B cell (primary cell): ENCODE measurements at regions not wholly inside any gene's neighbourhood (a gene's known extent, or its start where the extent isn't known, plus 50 kb on each side); places are given as distances from the start of the nearest gene placed in this dataset.

ENCODE experiments used
- ATAC-seq: fragments of 200-7000 bp; cut with Tn5 transposase; one replicate; pipeline ENCODE4 v1.10.0; 2021; ENCODE audit warnings: low read depth, mild to moderate bottlenecking, moderate number of reproducible peaks, moderate library complexity
- CTCF ChIA-PET: fragments of 350-600 bp; sonication (Branson Sonifier 250); formaldehyde crosslinking; loops from one replicate; lab custom pipeline; 2021; ENCODE audit warnings: antibody characterized with exemption, inconsistent platforms; lab: Charles Lee
- POLR2A ChIA-PET: fragments of 350-600 bp; sonication (Branson Sonifier 250); formaldehyde crosslinking; loops from one replicate; lab custom pipeline; 2021; ENCODE audit warnings: antibody characterized with exemption; lab: Charles Lee
- DNase-seq: peaks from one replicate; pipeline ENCODE4 v3.0.0; 2013
- H2AFZ ChIP-seq: 2 replicates; pipeline ENCODE4 v1.6.1; 2012; ENCODE audit warnings: mild to moderate bottlenecking, low read depth, low read length; ENCODE audit not compliant: insufficient read depth, poor library complexity, severe bottlenecking
- H3K27ac ChIP-seq, 2 donors: 1 replicate in 1 of 2; 2 replicates in 1 of 2; pipeline ENCODE4 v1.5.1; 2012 to 2013; ENCODE audit warnings: low read length in 2 of 2, mild to moderate bottlenecking in 2 of 2, moderate library complexity in 1 of 2
- H3K27me3 ChIP-seq, 4 experiments: fragments of 200-600 bp in 1 of 4; sonication (generic) in 1 of 4; replicated peaks in 1 of 4; 1 replicate in 2 of 4; 2 replicates in 2 of 4; pipeline versions ENCODE4 v1.6.1 to v1.7.0; 2013 to 2016; ENCODE audit warnings: low read length in 3 of 4, mild to moderate bottlenecking in 2 of 4, mixed read lengths in 1 of 4, moderate library complexity in 1 of 4; ENCODE audit not compliant: insufficient read depth in 4 of 4, control insufficient read depth in 3 of 4; ENCODE audit errors: control extremely low read depth in 1 of 4
- H3K36me3 ChIP-seq, 2 experiments: replicated peaks in 1 of 2; 1 replicate in 1 of 2; 2 replicates in 1 of 2; pipeline versions ENCODE4 v1.6.1 to v1.7.1; 2013; ENCODE audit warnings: low read length in 1 of 2; ENCODE audit not compliant: insufficient read depth in 2 of 2, control insufficient read depth in 1 of 2; ENCODE audit errors: control extremely low read depth in 1 of 2, extremely low read depth in 1 of 2
- H3K4me1 ChIP-seq, 2 donors: fragments of 200-600 bp in 1 of 2; sonication (generic) in 1 of 2; 1 replicate in 1 of 2; 2 replicates in 1 of 2; pipeline versions ENCODE4 v1.5.1 to v1.6.1; 2013 to 2017; ENCODE audit warnings: low read length in 2 of 2; ENCODE audit not compliant: control insufficient read depth in 2 of 2, insufficient read depth in 2 of 2
- H3K4me2 ChIP-seq: replicated peaks from 2 replicates; pipeline ENCODE3; 2012; ENCODE audit warnings: mild to moderate bottlenecking, low read depth, low read length; ENCODE audit not compliant: poor library complexity, severe bottlenecking
- H3K4me3 ChIP-seq, 5 experiments: fragments of 200-600 bp in 1 of 5; sonication (generic) in 1 of 5; 1 replicate in 3 of 5; 2 replicates in 2 of 5; pipeline versions ENCODE4 v1.5.1 to v1.7.0; 2011 to 2016; ENCODE audit warnings: low read length in 4 of 5, mild to moderate bottlenecking in 4 of 5, low read depth in 2 of 5, control low read depth in 1 of 5, moderate library complexity in 1 of 5; ENCODE audit not compliant: insufficient read depth in 1 of 5; ENCODE audit errors: control extremely low read depth in 1 of 5, extremely low read depth in 1 of 5
- H3K79me2 ChIP-seq: fragments of 200-600 bp; sonication (generic); one replicate; pipeline ENCODE4 v1.6.0; 2016; ENCODE audit warnings: low read length; ENCODE audit not compliant: control insufficient read depth, insufficient read depth
- H3K9ac ChIP-seq: fragments of 200-600 bp; sonication (generic); 2 replicates; pipeline ENCODE4 v1.6.1; 2017; ENCODE audit warnings: mild to moderate bottlenecking, low read length, moderate library complexity
- H3K9me3 ChIP-seq, 3 donors: one replicate each; pipeline versions ENCODE4 v1.6.1 to v1.7.1; 2013; ENCODE audit warnings: low read length in 2 of 3; ENCODE audit not compliant: control insufficient read depth in 2 of 3, insufficient read depth in 1 of 3; ENCODE audit errors: control extremely low read depth in 1 of 3
- H4K20me1 ChIP-seq: 2 replicates; pipeline ENCODE4 v1.6.0; 2012; ENCODE audit warnings: mild to moderate bottlenecking, low read length; ENCODE audit not compliant: insufficient read depth, control insufficient read depth, poor library complexity, severe bottlenecking
- H3K27ac Mint-ChIP-seq: one replicate; pipeline ENCODE4 v1.8.0; 2021; ENCODE audit warnings: mixed read lengths
- H3K27me3 Mint-ChIP-seq: one replicate; pipeline ENCODE4 v1.8.0; 2021; ENCODE audit warnings: mixed read lengths
- H3K4me1 Mint-ChIP-seq: one replicate; pipeline ENCODE4 v1.8.0; 2021; ENCODE audit warnings: mixed read lengths
- H3K4me3 Mint-ChIP-seq: one replicate; pipeline ENCODE4 v1.8.0; 2021; ENCODE audit warnings: mixed read lengths
- H3K9me3 Mint-ChIP-seq: one replicate; pipeline ENCODE4 v1.8.0; 2022; ENCODE audit warnings: mixed read lengths; ENCODE audit not compliant: insufficient read depth
- EZH2 ChIP-seq: IDR thresholded peaks from 2 replicates; pipeline ENCODE4 v1.6.1; 2012; ENCODE audit warnings: borderline replicate concordance, low read depth, mild to moderate bottlenecking, moderate library complexity, low read length; ENCODE audit not compliant: insufficient read depth, poor library complexity, severe bottlenecking
- WGBS: methylation state at CpG from one replicate; pipeline ENCODE4 v1.1.5; 2013; ENCODE audit warnings: missing lambda C conversion rate; ENCODE audit not compliant: insufficient coverage; 5-methylcytosine and 5-hydroxymethylcytosine counted together
- intact Hi-C: fragments of 100-400 bp; cut with micrococcal nuclease; formaldehyde crosslinking; loops from one replicate; pipeline ENCODE4 v1.10.0; 2022
- TF ChIP-seq, protein P1 (sequence below): fragments of 200-600 bp; IDR thresholded peaks from one replicate; pipeline ENCODE4 v1.8.0; 2022; ENCODE audit warnings: antibody characterized with exemption, mild to moderate bottlenecking

GRCh38 chr1:229011022-229011421 is 259.9 kb upstream of the RAB4A start:
- no peaks in the 10 kb centered on the region for H3K9me3 ChIP-seq
- Mint-ChIP-seq H3K27ac (no peak overlapping the region), H3K27me3 (peaks cover 21% of the 10 kb centered on the region), H3K9me3 (no peaks in the 10 kb centered on the region), H3K4me1 (no peaks in the 10 kb centered on the region), H3K4me3 (no peak overlapping the region)
- H3K36me3 ChIP-seq = no peaks in the 10 kb centered on the region
- H3K9ac ChIP-seq = no peak overlapping the region
- H2AFZ ChIP-seq = no peak overlapping the region
- H3K4me2 ChIP-seq = no peak overlapping the region
- H4K20me1 ChIP-seq = no peaks in the 10 kb centered on the region
- ATAC-seq = no peak
- H3K4me3 ChIP-seq = no peak overlapping the region
- no peak for DNase-seq
- H3K27me3 ChIP-seq = no peaks in the 10 kb centered on the region
- WGBS = 100% methylated on average over 1 of the region's 2 CpGs
- POLR2A ChIA-PET = no interaction called here
- H3K79me2 ChIP-seq = no peaks in the 10 kb centered on the region
- intact Hi-C loops = no loop called here
- no peak overlapping the region for H3K27ac ChIP-seq
- H3K4me1 ChIP-seq = no peaks in the 10 kb centered on the region
- CTCF ChIA-PET = interaction anchor here (0.6 kb wide), 1 partner anchor 307 kb away, joined by 4 read pairs; no protein-coding TSS in a partner anchor
- TF ChIP-seq, protein P1, sequence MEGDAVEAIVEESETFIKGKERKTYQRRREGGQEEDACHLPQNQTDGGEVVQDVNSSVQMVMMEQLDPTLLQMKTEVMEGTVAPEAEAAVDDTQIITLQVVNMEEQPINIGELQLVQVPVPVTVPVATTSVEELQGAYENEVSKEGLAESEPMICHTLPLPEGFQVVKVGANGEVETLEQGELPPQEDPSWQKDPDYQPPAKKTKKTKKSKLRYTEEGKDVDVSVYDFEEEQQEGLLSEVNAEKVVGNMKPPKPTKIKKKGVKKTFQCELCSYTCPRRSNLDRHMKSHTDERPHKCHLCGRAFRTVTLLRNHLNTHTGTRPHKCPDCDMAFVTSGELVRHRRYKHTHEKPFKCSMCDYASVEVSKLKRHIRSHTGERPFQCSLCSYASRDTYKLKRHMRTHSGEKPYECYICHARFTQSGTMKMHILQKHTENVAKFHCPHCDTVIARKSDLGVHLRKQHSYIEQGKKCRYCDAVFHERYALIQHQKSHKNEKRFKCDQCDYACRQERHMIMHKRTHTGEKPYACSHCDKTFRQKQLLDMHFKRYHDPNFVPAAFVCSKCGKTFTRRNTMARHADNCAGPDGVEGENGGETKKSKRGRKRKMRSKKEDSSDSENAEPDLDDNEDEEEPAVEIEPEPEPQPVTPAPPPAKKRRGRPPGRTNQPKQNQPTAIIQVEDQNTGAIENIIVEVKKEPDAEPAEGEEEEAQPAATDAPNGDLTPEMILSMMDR = no peak
- no peak for TF ChIP-seq EZH2

DNA sequence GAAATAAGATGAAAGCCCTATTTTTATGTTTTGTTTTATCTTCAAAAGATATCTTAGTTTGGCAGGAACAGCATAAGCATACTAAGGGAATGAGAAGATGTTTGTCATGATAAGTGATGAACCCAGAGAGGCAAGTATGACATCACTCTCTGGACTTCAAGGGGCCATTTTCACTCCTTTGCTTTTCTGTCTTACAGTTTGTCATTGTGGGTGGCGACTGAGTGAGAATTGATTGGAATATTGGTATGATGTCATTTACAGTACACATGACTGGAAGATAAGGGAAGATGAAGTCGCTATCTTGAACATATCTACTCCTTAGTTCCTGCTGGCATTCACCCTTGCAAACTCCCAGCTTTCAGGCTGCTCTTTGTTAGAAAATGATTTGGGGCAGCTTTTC is 258.1 kb upstream of the RAB4A start:
- Histone ChIP-seq H3K4me1 (no peaks in the 10 kb centered on the region), H3K9ac (no peak overlapping the region), H3K79me2 (no peaks in the 10 kb centered on the region), H3K27ac (no peak overlapping the region), H3K4me2 (no peak overlapping the region), H2AFZ (no peak overlapping the region), H3K4me3 (no peak overlapping the region), H3K9me3 (no peaks in the 10 kb centered on the region), H3K27me3 (peaks cover 0 to under 1% (median 0%) of the 10 kb centered on the region in 4 experiments), H3K36me3 (no peaks in the 10 kb centered on the region), H4K20me1 (no peaks in the 10 kb centered on the region)
- Mint-ChIP-seq H3K27ac (no peak overlapping the region), H3K27me3 (peaks cover 16% of the 10 kb centered on the region), H3K4me3 (no peak overlapping the region), H3K9me3 (no peaks in the 10 kb centered on the region), H3K4me1 (no peaks in the 10 kb centered on the region)
- CTCF ChIA-PET = no interaction called here
- DNase-seq (no peak), ATAC-seq (no peak)
- intact Hi-C loops = no loop called here
- no peak for TF ChIP-seq EZH2
- no CpG with 5 or more reads among the region's 2 CpGs for WGBS
- POLR2A ChIA-PET = no interaction called here
